ENCODE measurements at regions not wholly inside any gene's neighbourhood (a gene's known extent, or its start where the extent isn't known, plus 50 kb on each side); places are given as distances from the start of the nearest gene placed in this dataset.

GRCh38 chr18:64707052-64707451 lies 558.2 kb upstream of the LINC00305 start:
- TF ChIP-seq CTCF (IDR thresholded peaks at IDR 0.05), result no peak
- no peak for TF ChIP-seq POLR2AphosphoS5 (IDR thresholded peaks at IDR 0.05; ENCODE audit: insufficient read depth in 1 of 2, low read depth in 1 of 2)
- TF ChIP-seq POLR2A (IDR thresholded peaks at IDR 0.05), result no peak
